ENCODE measurements at regions not wholly inside any gene's neighbourhood (a gene's known extent, or its start where the extent isn't known, plus 50 kb on each side); places are given as distances from the start of the nearest gene placed in this dataset.
"Not testable (repeated sequence)": the region's sequence is repeated elsewhere in the genome, so short reads cannot be mapped to it uniquely, and the experiment has no call there.

DNA sequence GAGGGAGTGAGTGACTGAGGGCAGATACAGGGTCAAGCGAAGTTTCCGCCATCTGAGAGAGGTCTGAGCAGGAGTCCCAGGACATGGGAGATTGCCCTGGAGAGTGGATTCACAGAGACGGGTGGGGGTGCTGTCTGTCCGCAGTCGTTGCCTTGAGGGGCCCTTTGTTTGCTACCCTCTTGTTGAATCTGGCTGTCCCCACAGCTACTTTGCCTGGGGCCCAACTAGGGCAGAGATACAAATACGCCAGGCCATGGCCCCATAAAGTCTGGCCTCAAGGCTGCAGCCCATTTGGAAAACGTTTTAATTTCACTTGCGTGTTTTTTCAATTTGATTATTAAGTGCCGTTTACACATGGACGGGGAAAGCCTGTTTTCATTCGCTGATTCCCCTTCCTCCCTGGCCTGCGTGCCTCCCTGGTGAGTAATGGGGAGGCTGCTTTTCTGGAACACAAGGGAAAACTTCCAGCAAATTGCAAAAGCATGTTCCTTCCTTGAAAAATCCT, 134.4 kb downstream of the SMIM20 start:
- DNase-seq = no peak

DNA sequence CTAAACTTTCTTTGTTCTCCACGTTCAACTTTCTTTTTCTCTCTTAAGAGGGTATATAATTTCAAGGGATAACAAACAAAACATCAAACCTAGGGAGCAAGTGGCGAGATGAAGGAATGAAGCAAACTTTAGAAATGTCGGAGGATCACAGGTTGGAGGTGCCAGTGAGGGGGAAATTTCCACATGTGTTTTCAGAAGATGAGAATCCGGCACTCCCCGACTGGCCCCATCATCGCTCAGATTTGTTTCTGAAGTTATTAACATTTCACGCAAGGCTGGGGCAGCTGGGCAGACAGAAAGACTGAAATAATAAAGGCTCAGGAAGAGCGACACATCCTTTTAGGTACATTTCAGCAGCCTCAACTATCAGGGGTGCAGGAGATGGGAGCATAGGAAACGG, 134.9 kb downstream of the SMIM20 start:
- no peak for DNase-seq

- no peak for DNase-seq
These were observed 135.4 kb downstream of the SMIM20 start for GRCh38 chr4:26049447-26049846.

GRCh38 chr4:26050212-26050643, 136.2 kb downstream of the SMIM20 start:
- DNase-seq = no peak

DNA sequence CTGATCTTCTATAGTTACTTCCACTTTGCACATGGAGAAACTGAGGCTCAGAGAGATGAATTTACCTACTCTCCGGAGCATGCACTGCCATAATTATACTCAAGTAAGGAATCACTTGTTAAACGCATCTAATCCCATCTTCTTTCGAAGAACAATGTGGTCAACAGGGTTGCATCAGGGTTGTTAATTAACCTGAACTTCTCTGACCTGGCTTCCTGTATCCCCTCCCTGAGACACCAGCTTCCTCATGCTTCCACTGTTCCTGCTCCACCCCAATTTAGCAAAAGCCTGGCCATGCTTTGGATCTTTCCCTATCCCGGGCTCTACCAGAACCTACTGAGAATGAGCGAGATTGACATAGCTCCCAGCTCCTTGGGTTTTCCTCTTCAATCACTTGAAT, 136.7 kb downstream of the SMIM20 start:
- no peak for DNase-seq

- no peak for DNase-seq
These were observed 137.2 kb downstream of the SMIM20 start for GRCh38 chr4:26051240-26051639.

DNA sequence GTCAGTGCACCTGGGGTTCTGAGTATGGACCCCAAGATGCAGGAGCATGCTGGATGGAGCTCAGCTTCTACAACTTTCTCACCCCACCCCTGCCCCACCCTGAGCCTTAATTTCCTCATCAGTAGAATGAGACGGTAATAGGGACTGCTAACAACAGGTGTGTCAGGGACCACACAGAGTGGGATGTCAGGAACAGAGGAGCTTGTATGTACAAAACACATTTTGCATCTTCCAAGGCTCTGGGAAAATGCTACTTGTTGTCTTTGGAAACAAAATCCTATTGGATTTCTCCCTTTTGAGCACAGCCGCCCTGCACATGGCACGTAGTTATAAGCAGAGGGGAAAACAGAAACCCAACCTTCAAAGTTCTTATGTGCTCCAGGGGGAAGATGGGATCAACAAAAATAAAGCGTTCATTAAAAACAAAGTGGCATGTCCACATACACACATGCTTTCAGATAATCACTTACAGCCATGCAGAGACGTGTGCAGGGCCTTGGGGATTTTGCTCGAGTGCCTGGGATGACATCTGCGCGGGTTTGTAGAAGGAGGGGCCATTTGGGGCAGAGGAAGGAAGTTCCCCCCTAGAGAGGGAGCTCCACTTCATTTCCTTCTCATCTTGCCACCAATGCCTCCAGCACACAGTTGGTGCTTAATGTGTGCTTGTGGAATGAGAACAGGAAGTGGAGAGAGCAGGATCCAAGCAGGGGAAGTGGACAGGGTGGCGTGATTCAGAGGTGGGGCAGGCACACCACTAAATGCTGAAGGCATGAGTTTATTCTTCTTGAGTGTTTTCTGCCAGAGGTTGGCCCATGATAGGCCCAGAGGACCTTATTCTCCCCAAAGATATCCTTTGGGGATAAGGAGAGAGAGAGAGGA, 138.9 kb downstream of the SMIM20 start:
- DNase-seq = no peak

- DNase-seq = no peak
These were observed 139.7 kb downstream of the SMIM20 start for GRCh38 chr4:26053761-26054160.

DNA sequence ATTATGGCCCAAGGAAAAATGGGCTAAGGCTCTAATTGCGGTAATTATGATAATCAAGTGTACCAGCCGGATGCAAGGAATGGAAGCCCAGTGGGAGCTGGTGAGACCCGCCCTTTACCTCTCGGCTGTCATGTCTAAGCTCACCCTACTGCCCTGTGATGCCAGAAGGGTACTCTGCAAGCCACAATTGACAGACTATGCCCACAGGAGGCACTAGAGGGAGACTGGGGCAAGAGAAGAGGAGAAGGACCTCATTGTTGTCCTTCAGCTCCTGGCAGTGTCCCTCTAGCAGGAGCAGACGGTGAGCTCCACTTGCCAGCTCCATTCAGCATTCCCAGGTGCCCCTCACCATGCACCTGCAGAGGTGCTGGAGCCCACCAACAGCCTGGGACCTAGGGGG, 141.8 kb downstream of the SMIM20 start:
- no peak for DNase-seq

DNA sequence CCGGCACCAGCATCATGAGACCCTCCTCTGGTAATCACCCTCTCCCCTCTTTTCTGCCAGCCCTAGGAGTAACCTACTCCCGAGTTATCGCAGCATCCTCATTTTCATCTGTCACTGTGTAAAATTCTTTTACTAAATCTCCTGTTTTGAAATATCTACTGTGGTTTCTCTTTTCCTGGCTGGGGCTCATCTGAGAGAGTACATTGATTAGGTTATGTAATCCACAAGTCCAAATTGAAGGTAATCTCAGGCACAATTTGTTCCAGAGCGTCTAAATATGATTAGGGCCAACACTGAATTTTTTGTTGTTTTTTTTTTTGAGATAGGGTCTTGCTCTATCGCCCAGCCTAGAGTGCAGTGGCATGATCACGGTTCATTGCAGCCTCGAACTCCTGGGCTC, 142.4 kb downstream of the SMIM20 start:
- no peak for DNase-seq

- DNase-seq = not testable (repeated sequence)
These were observed 143.8 kb downstream of the SMIM20 start for GRCh38 chr4:26057839-26058238.

- DNase-seq = peak; percentile 16
These were observed 144.5 kb downstream of the SMIM20 start for GRCh38 chr4:26058537-26058936.

DNA sequence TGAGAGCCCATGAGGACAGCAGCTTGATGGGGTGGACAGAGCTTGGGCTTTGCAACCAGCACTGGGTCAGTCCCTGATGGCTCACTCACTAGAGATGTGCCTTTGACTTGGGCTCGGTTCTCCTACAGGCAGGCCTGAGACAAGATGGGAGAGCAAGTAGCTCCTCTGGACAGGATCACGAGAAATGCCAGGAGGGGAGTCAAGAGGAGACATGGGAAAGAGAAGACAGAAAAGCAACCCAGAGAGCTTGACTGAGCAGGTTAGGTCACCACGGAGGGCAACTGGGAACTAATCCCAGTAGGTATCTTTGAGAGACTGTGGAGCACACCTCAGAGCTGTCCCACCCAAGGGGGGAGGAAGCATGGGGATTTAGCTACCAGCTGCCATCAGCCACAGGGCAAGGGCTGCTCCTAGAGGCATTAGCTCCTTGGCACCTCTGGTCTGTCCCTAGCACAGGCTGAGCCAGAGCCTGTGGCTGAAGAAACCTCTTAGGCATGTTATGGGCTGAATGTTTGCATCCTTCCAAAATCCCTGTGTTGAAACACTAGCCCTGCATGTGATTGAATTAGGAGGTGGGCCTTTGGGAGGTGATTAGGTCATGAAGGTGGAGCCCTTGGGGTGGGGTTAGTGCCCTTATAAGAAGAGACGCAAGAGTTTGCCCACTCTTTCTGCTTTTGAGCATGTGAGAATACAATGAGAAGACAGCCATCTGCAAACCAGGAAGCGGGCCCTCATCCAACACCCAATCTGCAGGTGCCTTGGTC, 145.6 kb downstream of the SMIM20 start:
- no peak for DNase-seq

DNA sequence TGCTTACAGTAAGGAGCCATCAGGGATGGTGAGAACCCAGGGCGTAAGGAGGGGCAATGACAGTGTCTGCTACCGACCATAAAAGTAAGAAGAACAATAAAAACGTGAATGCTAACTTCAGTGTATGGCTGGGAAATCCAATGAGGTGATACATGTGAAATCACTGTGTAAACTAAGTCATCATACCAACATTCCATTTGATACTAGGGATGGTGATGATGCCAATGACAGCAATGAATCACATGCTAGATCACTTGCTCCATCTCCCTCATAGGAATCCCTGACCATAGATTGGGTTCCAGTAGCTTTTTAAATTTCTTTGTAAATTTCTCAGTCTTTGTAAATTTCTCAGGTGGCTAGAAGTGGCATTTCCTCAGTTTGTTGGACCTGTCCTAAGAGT, 146.3 kb downstream of the SMIM20 start:
- no peak for DNase-seq

DNA sequence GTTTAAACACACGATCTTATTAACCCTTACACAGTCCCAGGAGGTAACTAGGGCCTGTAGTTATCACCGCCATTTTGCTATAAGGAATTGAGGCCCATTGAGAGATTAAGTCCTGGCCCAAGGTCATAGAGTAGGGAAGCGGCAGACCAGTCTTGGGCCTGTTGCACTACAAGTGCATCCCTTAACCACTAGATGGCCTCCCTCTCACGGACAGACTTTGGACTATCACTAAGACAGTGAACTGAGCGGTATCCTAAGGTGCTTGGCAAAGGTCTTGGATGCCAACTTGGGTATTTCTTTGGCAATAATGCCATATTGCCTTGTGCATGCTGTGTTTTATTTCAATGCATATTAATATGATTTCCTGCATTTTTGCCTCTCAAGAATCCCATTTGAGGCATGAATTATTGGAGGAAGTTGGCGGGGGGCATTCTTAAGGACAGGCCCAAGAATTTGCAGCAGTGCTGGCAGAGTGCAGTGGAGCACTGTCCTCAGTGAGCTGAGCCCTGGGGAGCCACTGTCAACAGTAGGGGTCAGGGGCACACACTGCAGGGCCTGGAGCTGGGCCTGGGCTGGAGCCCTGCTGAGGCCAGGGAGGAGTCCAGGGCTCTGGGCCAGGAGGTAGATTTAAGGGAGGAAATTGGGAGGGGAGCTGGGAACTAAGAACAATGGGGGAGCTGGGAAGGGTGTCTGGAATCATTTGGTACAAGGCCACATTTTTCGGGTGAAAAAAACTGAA, 147.4 kb downstream of the SMIM20 start:
- no peak for DNase-seq

- DNase-seq = no peak
These were observed 148.2 kb downstream of the SMIM20 start for GRCh38 chr4:26062215-26062614.

DNA sequence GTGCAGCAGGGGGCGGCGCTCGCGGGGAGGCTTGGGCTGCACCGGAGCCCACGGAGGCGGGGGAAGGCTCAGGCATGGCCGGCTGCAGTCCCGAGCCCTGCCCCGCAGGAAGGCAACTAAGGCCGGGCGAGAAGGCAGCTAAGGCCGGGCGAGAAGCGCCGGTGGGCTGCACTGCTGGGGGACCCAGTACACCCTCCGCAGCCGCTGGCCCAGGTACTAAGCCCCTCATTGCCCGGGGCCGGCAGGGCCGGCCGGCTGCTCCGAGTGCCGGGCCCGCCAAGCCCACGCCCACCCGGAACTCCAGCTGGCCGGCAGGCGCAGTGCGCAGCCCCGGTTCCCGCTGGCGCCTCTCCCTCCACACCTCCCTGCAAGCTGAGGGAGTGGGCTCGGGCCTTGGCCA, 150.0 kb downstream of the SMIM20 start:
- DNase-seq = not testable (repeated sequence)

DNA sequence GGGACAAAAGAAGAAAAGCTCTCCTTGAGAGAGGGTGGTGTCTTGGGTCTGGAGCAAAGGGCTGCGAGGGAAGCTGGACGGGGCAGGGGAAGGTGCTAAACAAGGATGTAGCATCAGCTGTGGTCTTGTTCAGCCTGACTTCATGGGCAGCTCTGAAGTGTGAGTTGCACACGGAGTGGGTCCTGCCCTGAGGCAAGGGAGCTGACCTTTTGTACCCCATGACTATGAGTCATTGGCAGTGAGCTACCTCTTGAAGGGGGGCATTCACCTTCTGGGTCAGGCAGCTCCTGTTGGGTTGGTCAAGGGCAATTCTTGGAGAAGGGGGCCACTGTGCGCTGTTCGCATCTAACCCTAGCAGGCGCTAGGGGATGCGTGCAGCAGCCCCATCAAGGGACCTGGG, 151.8 kb downstream of the SMIM20 start:
- no peak for DNase-seq

GRCh38 chr4:26067035-26067434, 153.0 kb downstream of the SMIM20 start:
- no peak for DNase-seq

DNA sequence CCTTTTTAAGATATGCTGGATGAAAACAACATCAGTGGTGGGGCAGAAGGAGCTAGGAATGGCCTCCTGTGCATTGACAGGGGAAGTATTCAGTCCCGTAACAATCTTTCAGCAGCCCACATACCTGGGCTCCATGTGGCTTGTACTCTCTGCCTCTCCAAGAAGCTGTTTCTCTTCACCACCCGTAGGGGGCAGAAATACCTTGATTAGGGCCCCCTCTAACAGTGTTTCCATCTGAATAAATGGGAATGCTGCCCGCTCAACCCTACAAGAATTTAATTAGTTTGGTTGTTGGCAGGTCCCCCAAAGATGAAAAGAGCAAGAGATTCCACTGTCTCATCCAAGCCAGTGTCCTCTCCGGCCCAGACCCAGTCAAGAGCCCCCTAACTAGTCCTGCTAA, 155.2 kb downstream of the SMIM20 start:
- DNase-seq = no peak

DNA sequence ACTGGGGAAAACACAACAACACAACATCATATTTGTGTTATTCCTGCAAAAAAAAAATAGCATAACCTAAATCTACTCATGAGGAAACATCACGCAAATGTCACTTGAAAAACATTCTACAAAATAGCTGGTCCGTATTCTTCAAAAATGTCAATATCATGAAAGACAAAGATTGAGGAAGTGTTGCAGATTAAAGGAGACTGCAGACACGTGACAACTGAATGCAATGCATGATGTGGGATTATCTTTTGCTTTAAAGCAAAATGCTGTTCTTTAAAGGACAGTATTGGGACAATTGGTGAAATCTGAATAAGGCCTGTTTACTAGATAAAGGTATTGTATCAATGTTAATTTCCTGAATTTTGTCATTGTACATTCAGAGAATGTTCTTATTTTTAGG, 157.7 kb downstream of the SMIM20 start:
- no peak for DNase-seq

GRCh38 chr4:26073886-26074560, 160.0 kb downstream of the SMIM20 start:
- DNase-seq = no peak
